HCT116 (cell line): ENCODE measurements at regions not wholly inside any gene's neighbourhood (a gene's known extent, or its start where the extent isn't known, plus 50 kb on each side); places are given as distances from the start of the nearest gene placed in this dataset.

Experiments used
- ATAC-seq: fragments of 200-7000 bp; cut with Tn5 transposase; 2 replicates; pipeline ENCODE4 v1.9.1; 2020; ENCODE audit warnings: mild to moderate bottlenecking, moderate library complexity
- BruUV-seq: library from RNA; stranded (reverse); fragments of 400-500 nt; replicated peaks from 2 replicates; lab custom pipeline; 2021; lab: Mats Ljungman, UMichigan
- CTCF ChIA-PET: fragments of 300-600 bp; sonication (Branson Sonifier 250); formaldehyde crosslinking; loops from one replicate; lab custom pipeline; 2021; ENCODE audit warnings: antibody characterized with exemption; lab: Charles Lee
- POLR2A ChIA-PET: fragments of 300-600, 350-600 bp; sonication (Branson Sonifier 250); formaldehyde crosslinking; loops from one replicate; lab custom pipeline; 2021; ENCODE audit warnings: antibody characterized with exemption; lab: Charles Lee
- RAD21 ChIA-PET, 2 experiments: fragments of 300-600 bp; sonication (Branson Sonifier 250); formaldehyde crosslinking; loops; one replicate each; lab custom pipeline; 2023; ENCODE audit warnings: low total read pairs in 2 of 2; ENCODE audit not compliant: uncharacterized antibody in 2 of 2, unreplicated experiment in 2 of 2, low non-redundant PET in 1 of 2; lab: Charles Lee
- DNase-seq: peaks from one replicate; pipeline ENCODE4 v3.0.0-alpha.2; 2010; ENCODE audit warnings: low read depth, low spot score
- H2AFZ ChIP-seq: fragments of 200-600 bp; shearing (Covaris generic), sonication (generic); 2 replicates; pipeline ENCODE4 v1.6.1; 2017; ENCODE audit warnings: low read depth, mixed run types, mixed read lengths, antibody characterized with exemption, low read length; ENCODE audit not compliant: poor library complexity, severe bottlenecking
- H3K27ac ChIP-seq: 2 replicates; pipeline ENCODE4 v1.5.1; 2012; ENCODE audit warnings: low read depth, low read length
- H3K27me3 ChIP-seq: fragments of 200-600 bp; sonication (generic); 2 replicates; pipeline ENCODE4 v1.6.1; 2016; ENCODE audit warnings: mixed run types, low read length, mixed read lengths; ENCODE audit not compliant: insufficient read depth
- H3K36me3 ChIP-seq, 2 experiments: fragments of 200-500 bp in 1 of 2; fragments of 200-600 bp in 1 of 2; sonication (Bioruptor generic) in 1 of 2; sonication (generic) in 1 of 2; 2 replicates each; pipeline versions ENCODE4 v1.5.1 to v1.6.1; 2014 to 2016; ENCODE audit warnings: low read length in 2 of 2, inconsistent platforms in 1 of 2, mixed read lengths in 1 of 2, mixed run types in 1 of 2; ENCODE audit not compliant: insufficient read depth in 2 of 2, control insufficient read depth in 1 of 2
- H3K4me1 ChIP-seq, 2 experiments: fragments of 200-600 bp in 1 of 2; sonication (generic) in 1 of 2; 2 replicates each; pipeline versions ENCODE4 v1.5.1 to v1.6.1; 2012 to 2017; ENCODE audit warnings: low read length in 2 of 2, inconsistent platforms in 1 of 2, mild to moderate bottlenecking in 1 of 2, mixed read lengths in 1 of 2, mixed run types in 1 of 2, moderate library complexity in 1 of 2; ENCODE audit not compliant: insufficient read depth in 2 of 2, control insufficient read depth in 1 of 2
- H3K4me2 ChIP-seq: fragments of 200-600 bp; sonication (generic); 2 replicates; pipeline ENCODE4 v1.6.1; 2017; ENCODE audit warnings: mixed run types, low read length, mixed read lengths
- H3K4me3 ChIP-seq, 2 experiments: fragments of 200-600 bp in 1 of 2; sonication (generic) in 1 of 2; replicated peaks in 1 of 2; 2 replicates each; pipeline ENCODE4 v1.5.1; 2011 to 2016; ENCODE audit warnings: low read length in 2 of 2, control low read depth in 1 of 2, low read depth in 1 of 2, mild to moderate bottlenecking in 1 of 2, mixed read lengths in 1 of 2, mixed run types in 1 of 2
- H3K79me2 ChIP-seq: fragments of 200-600 bp; sonication (generic); 2 replicates; pipeline ENCODE4 v1.6.1; 2017; ENCODE audit warnings: mild to moderate bottlenecking, mixed run types, low read length, moderate library complexity, mixed read lengths; ENCODE audit not compliant: insufficient read depth
- H3K9ac ChIP-seq: fragments of 200-600 bp; sonication (generic); 2 replicates; pipeline ENCODE4 v1.6.1; 2016; ENCODE audit warnings: low read length, mixed read lengths
- H3K9me2 ChIP-seq: fragments of 200-600 bp; sonication (generic), shearing (Covaris generic); 2 replicates; pipeline ENCODE4 v1.6.1; 2017; ENCODE audit warnings: mixed run types, mild to moderate bottlenecking, moderate library complexity; ENCODE audit not compliant: insufficient read depth
- H3K9me3 ChIP-seq, 2 experiments: fragments of 200-500 bp in 1 of 2; fragments of 200-600 bp in 1 of 2; sonication (Bioruptor generic) in 1 of 2; sonication (generic) in 1 of 2; 2 replicates each; pipeline ENCODE4 v1.6.1; 2014 to 2017; ENCODE audit warnings: low read length in 2 of 2, mixed read lengths in 2 of 2, inconsistent platforms in 1 of 2, low read depth in 1 of 2, mild to moderate bottlenecking in 1 of 2, mixed run types in 1 of 2, moderate library complexity in 1 of 2; ENCODE audit not compliant: control insufficient read depth in 1 of 2, insufficient read depth in 1 of 2
- H4K20me1 ChIP-seq: fragments of 200-600 bp; sonication (generic), shearing (Covaris generic); 2 replicates; pipeline ENCODE4 v1.6.1; 2017; ENCODE audit warnings: mixed run types, mild to moderate bottlenecking, moderate library complexity; ENCODE audit not compliant: insufficient read depth
- ATF3 ChIP-seq: IDR thresholded peaks from 2 replicates; pipeline ENCODE4 v1.6.1; 2012
- CBX3 ChIP-seq: IDR thresholded peaks from 2 replicates; pipeline ENCODE4 v1.6.1; 2012; ENCODE audit warnings: low read depth
- CEBPB ChIP-seq: IDR thresholded peaks from 2 replicates; pipeline ENCODE4 v1.6.1; 2012; ENCODE audit warnings: low read depth
- CTCF ChIP-seq, 3 experiments: fragments of 200-600 bp in 1 of 3; sonication (generic) in 1 of 3; IDR thresholded peaks in 2 of 3; conservative IDR thresholded peaks in 1 of 3; 2 replicates each; pipeline ENCODE4 v1.5.1; 2012 to 2017; ENCODE audit warnings: low read depth in 2 of 3, low read length in 2 of 3, antibody characterized with exemption in 1 of 3, borderline replicate concordance in 1 of 3, control low read depth in 1 of 3, mild to moderate bottlenecking in 1 of 3, mixed read lengths in 1 of 3, mixed run types in 1 of 3, moderate library complexity in 1 of 3; ENCODE audit not compliant: insufficient read depth in 1 of 3
- ELF1 ChIP-seq: IDR thresholded peaks from 2 replicates; pipeline ENCODE4 v1.6.1; 2012; ENCODE audit warnings: low read depth, borderline replicate concordance
- EZH2phosphoT487 ChIP-seq: fragments of 200-600 bp; IDR thresholded peaks from 2 replicates; pipeline ENCODE4 v1.6.1; 2018; ENCODE audit warnings: antibody characterized with exemption, borderline replicate concordance
- JUND ChIP-seq: IDR thresholded peaks from 2 replicates; pipeline ENCODE4 v1.6.1; 2012
- MAX ChIP-seq: IDR thresholded peaks from 2 replicates; pipeline ENCODE4 v1.6.1; 2012
- POLR2A ChIP-seq: IDR thresholded peaks from 2 replicates; pipeline ENCODE4 v1.7.0; 2011; ENCODE audit warnings: borderline replicate concordance; ENCODE audit not compliant: insufficient read depth, insufficient read length; ENCODE audit errors: extremely low read depth
- RAD21 ChIP-seq: IDR thresholded peaks from 2 replicates; pipeline ENCODE4 v1.6.1; 2012; ENCODE audit warnings: low read depth, mild to moderate bottlenecking
- REST ChIP-seq: IDR thresholded peaks from 2 replicates; pipeline ENCODE4 v1.6.1; 2012; ENCODE audit warnings: low read depth
- SIN3A ChIP-seq: IDR thresholded peaks from 2 replicates; pipeline ENCODE4 v1.6.1; 2012; ENCODE audit warnings: low read depth
- SRF ChIP-seq: IDR thresholded peaks from 2 replicates; pipeline ENCODE4 v1.6.1; 2012; ENCODE audit warnings: low read depth
- ZFX ChIP-seq: fragments of 450-650 bp; IDR thresholded peaks from 2 replicates; pipeline ENCODE4 v1.6.1; 2017
- intact Hi-C: fragments of 100-400 bp; cut with micrococcal nuclease; formaldehyde crosslinking; loops from 2 replicates; pipeline ENCODE4 v1.10.0; 2022
- TF ChIP-seq, protein P1 (sequence below): IDR thresholded peaks from 2 replicates; pipeline ENCODE4 v1.6.1; 2011; ENCODE audit warnings: mild to moderate bottlenecking, low read length, moderate library complexity; ENCODE audit not compliant: insufficient replicate concordance; ENCODE audit errors: extremely low read depth

DNA sequence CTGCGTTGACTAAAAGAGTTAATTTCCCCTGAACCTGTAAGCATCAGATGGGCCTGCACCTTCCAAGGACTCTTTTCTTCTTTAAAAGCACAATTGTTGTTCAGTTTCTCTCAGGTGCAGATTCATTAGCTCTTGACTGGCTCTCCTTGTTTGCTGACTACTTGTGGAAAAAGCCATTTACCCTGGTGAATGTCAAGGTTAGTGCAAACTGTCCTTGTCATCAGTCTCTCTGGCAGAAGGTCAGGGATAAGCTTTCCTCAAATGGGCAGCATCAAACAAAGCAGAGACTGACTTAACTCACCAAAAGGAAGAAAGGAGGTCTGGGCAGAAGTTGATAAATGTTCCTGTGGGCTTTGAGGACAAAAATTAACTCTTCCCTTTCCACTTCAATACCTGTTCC is 922.7 kb downstream of the BCL11A start:
- no peak for DNase-seq
- Histone ChIP-seq H3K9ac (no peak overlapping the region), H3K4me3 (no peak overlapping the region), H3K27me3 (no peaks in the 10 kb centered on the region), H3K27ac (no peak overlapping the region), H3K36me3 (no peaks in the 10 kb centered on the region), H3K4me1 (no peaks in the 10 kb centered on the region), H3K79me2 (no peaks in the 10 kb centered on the region), H3K4me2 (no peak overlapping the region), H3K9me3 (peaks cover 0 to 8% of the 10 kb centered on the region in 2 experiments; a peak in 1 of 4 replicates), H3K9me2 (no peaks in the 10 kb centered on the region), H2AFZ (no peak overlapping the region), H4K20me1 (no peaks in the 10 kb centered on the region)
- RAD21 ChIA-PET: no interaction called here
- POLR2A ChIA-PET: no interaction called here
- intact Hi-C loops: no loop called here
- BruUV-seq: no TSS peak
- no peak for ATAC-seq
- TF ChIP-seq, protein P1, sequence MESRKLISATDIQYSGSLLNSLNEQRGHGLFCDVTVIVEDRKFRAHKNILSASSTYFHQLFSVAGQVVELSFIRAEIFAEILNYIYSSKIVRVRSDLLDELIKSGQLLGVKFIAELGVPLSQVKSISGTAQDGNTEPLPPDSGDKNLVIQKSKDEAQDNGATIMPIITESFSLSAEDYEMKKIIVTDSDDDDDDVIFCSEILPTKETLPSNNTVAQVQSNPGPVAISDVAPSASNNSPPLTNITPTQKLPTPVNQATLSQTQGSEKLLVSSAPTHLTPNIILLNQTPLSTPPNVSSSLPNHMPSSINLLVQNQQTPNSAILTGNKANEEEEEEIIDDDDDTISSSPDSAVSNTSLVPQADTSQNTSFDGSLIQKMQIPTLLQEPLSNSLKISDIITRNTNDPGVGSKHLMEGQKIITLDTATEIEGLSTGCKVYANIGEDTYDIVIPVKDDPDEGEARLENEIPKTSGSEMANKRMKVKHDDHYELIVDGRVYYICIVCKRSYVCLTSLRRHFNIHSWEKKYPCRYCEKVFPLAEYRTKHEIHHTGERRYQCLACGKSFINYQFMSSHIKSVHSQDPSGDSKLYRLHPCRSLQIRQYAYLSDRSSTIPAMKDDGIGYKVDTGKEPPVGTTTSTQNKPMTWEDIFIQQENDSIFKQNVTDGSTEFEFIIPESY: no peak
- TF ChIP-seq POLR2A: no peak
- no peak for TF ChIP-seq SIN3A
- TF ChIP-seq SRF: no peak
- no peak for TF ChIP-seq CBX3
- TF ChIP-seq RAD21: no peak
- TF ChIP-seq CEBPB: no peak
- TF ChIP-seq ZFX: no peak
- TF ChIP-seq REST: no peak
- no peak for TF ChIP-seq MAX
- no peak for TF ChIP-seq ELF1
- no peak for TF ChIP-seq JUND
- TF ChIP-seq EZH2phosphoT487: no peak
- no peak for TF ChIP-seq CTCF (IDR thresholded peaks at IDR 0.05 in 2 of 3, conservative IDR thresholded peaks at IDR 0.05 in 1 of 3; ENCODE audit: borderline replicate concordance in 1 of 3, insufficient read depth in 1 of 3, low read depth in 2 of 3, low read length in 2 of 3)
- TF ChIP-seq ATF3: no peak
- TF ChIP-seq, all 23 proteins: peak for 0
- CTCF ChIA-PET: no interaction called here
